H9 (cell line): ENCODE measurements at regions not wholly inside any gene's neighbourhood (a gene's known extent, or its start where the extent isn't known, plus 50 kb on each side); places are given as distances from the start of the nearest gene placed in this dataset.

Source experiments
- DNase-seq: peaks from one replicate; pipeline ENCODE4 v3.0.0-alpha.2; 2017
- H2AFZ ChIP-seq: one replicate; pipeline ENCODE4 v1.6.1; 2013; ENCODE audit warnings: mild to moderate bottlenecking, low read length, control low read depth, moderate library complexity
- H2AK5ac ChIP-seq: 2 replicates; pipeline ENCODE4 v1.6.1; 2013; ENCODE audit warnings: low read length, control low read depth, mixed read lengths; ENCODE audit not compliant: insufficient read length
- H2BK120ac ChIP-seq: one replicate; pipeline ENCODE4 v1.6.1; 2013; ENCODE audit warnings: low read depth, mild to moderate bottlenecking, low read length, control low read depth, inconsistent platforms; ENCODE audit not compliant: poor library complexity, severe bottlenecking
- H2BK12ac ChIP-seq: 2 replicates; pipeline ENCODE4 v1.6.1; 2013; ENCODE audit warnings: low read length, control low read depth, mixed read lengths, low read depth; ENCODE audit not compliant: insufficient read length
- H2BK15ac ChIP-seq: 2 replicates; pipeline ENCODE4 v1.6.1; 2013; ENCODE audit warnings: low read depth, low read length, control low read depth
- H2BK20ac ChIP-seq: one replicate; pipeline ENCODE4 v1.6.1; 2013; ENCODE audit warnings: low read depth, mild to moderate bottlenecking, low read length, control low read depth, inconsistent platforms; ENCODE audit not compliant: poor library complexity, severe bottlenecking
- H2BK5ac ChIP-seq: 2 replicates; pipeline ENCODE4 v1.6.1; 2013; ENCODE audit warnings: low read length, control low read depth, mixed read lengths; ENCODE audit not compliant: insufficient read length
- H3K14ac ChIP-seq: 2 replicates; pipeline ENCODE4 v1.6.1; 2013; ENCODE audit warnings: low read length, control low read depth; ENCODE audit not compliant: insufficient read depth
- H3K18ac ChIP-seq: 2 replicates; pipeline ENCODE4 v1.6.1; 2013; ENCODE audit warnings: low read depth, mild to moderate bottlenecking, mixed read lengths, low read length, control low read depth; ENCODE audit not compliant: insufficient read length
- H3K23ac ChIP-seq: 2 replicates; pipeline ENCODE4 v1.6.1; 2013; ENCODE audit warnings: low read length, control low read depth, mixed read lengths, low read depth; ENCODE audit not compliant: insufficient read length
- H3K23me2 ChIP-seq: 2 replicates; pipeline ENCODE4 v1.6.1; 2013; ENCODE audit warnings: low read depth, mild to moderate bottlenecking, mixed read lengths, low read length, control low read depth; ENCODE audit not compliant: insufficient read length, poor library complexity, severe bottlenecking
- H3K27ac ChIP-seq: 2 replicates; pipeline ENCODE4 v1.5.1; 2013; ENCODE audit warnings: low read length, control low read depth, mixed read lengths, low read depth; ENCODE audit not compliant: insufficient read length
- H3K27me3 ChIP-seq: 2 replicates; pipeline ENCODE4 v1.6.1; 2013; ENCODE audit warnings: low read length, control low read depth, inconsistent platforms; ENCODE audit not compliant: insufficient read depth
- H3K4ac ChIP-seq: 2 replicates; pipeline ENCODE4 v1.6.1; 2013; ENCODE audit warnings: low read depth, mild to moderate bottlenecking, control low read depth, inconsistent platforms, low read length, moderate library complexity
- H3K4me1 ChIP-seq: 2 replicates; pipeline ENCODE4 v1.6.1; 2013; ENCODE audit warnings: low read length, control low read depth, inconsistent platforms; ENCODE audit not compliant: insufficient read depth
- H3K4me2 ChIP-seq: 2 replicates; pipeline ENCODE4 v1.6.1; 2013; ENCODE audit warnings: low read length, control low read depth, mixed read lengths; ENCODE audit not compliant: insufficient read length, insufficient read depth
- H3K56ac ChIP-seq: 2 replicates; pipeline ENCODE4 v1.6.1; 2013; ENCODE audit warnings: low read depth, mild to moderate bottlenecking, mixed read lengths, low read length, control low read depth; ENCODE audit not compliant: insufficient read length
- H3K79me1 ChIP-seq: 2 replicates; pipeline ENCODE4 v1.6.1; 2013; ENCODE audit warnings: low read depth, mild to moderate bottlenecking, moderate library complexity, low read length, control low read depth, inconsistent platforms; ENCODE audit not compliant: insufficient read depth, poor library complexity, severe bottlenecking
- H3K79me2 ChIP-seq: 2 replicates; pipeline ENCODE4 v1.6.1; 2013; ENCODE audit warnings: low read length, control low read depth, inconsistent platforms; ENCODE audit not compliant: insufficient read depth
- H3K9ac ChIP-seq: 2 replicates; pipeline ENCODE4 v1.6.1; 2013; ENCODE audit warnings: low read length, control low read depth, mixed read lengths; ENCODE audit not compliant: insufficient read length; ENCODE audit errors: extremely low read depth
- H3K9me3 ChIP-seq: one replicate; pipeline ENCODE4 v1.6.1; 2013; ENCODE audit warnings: low read depth, low read length, inconsistent platforms; ENCODE audit not compliant: control insufficient read depth
- H3T11ph ChIP-seq: one replicate; pipeline ENCODE4 v1.6.1; 2013; ENCODE audit warnings: mild to moderate bottlenecking, low read length, control low read depth, inconsistent platforms
- H4K20me1 ChIP-seq: one replicate; pipeline ENCODE4 v1.6.1; 2013; ENCODE audit not compliant: control insufficient read depth, insufficient read length, insufficient read depth
- H4K5ac ChIP-seq: 2 replicates; pipeline ENCODE4 v1.6.1; 2013; ENCODE audit warnings: low read depth, mild to moderate bottlenecking, mixed read lengths, low read length, control low read depth; ENCODE audit not compliant: insufficient read length
- H4K8ac ChIP-seq: replicated peaks from 2 replicates; pipeline ENCODE4 v1.6.1; 2013; ENCODE audit warnings: low read length, control low read depth, mixed read lengths, low read depth; ENCODE audit not compliant: insufficient read length
- H4K91ac ChIP-seq: 2 replicates; pipeline ENCODE4 v1.6.1; 2013; ENCODE audit warnings: low read depth, mild to moderate bottlenecking, moderate library complexity, mixed read lengths, low read length, control low read depth; ENCODE audit not compliant: insufficient read length
- H3K27ac Mint-ChIP-seq, 3 experiments: 2 replicates in 2 of 3; 3 replicates in 1 of 3; pipeline ENCODE4 v1.8.0; 2020 to 2021; ENCODE audit warnings: mixed read lengths in 3 of 3, mild to moderate bottlenecking in 1 of 3, moderate library complexity in 1 of 3
- H3K27me3 Mint-ChIP-seq: 2 replicates; pipeline ENCODE4 v1.8.0; 2021; ENCODE audit warnings: low read depth, mild to moderate bottlenecking, moderate library complexity, mixed read lengths
- H3K36me3 Mint-ChIP-seq, 3 experiments: 2 replicates in 2 of 3; 3 replicates in 1 of 3; pipeline ENCODE4 v1.8.0; 2020 to 2021; ENCODE audit warnings: low read depth in 3 of 3, mixed read lengths in 3 of 3; ENCODE audit not compliant: insufficient read depth in 1 of 3
- H3K4me1 Mint-ChIP-seq, 2 experiments: 2 replicates each; pipeline ENCODE4 v1.8.0; 2020; ENCODE audit warnings: mixed read lengths in 2 of 2
- H3K4me3 Mint-ChIP-seq, 2 experiments: 2 replicates in 1 of 2; 3 replicates in 1 of 2; pipeline ENCODE4 v1.8.0; 2020 to 2021; ENCODE audit warnings: mild to moderate bottlenecking in 2 of 2, mixed read lengths in 2 of 2, moderate library complexity in 1 of 2
- H3K9me3 Mint-ChIP-seq, 2 experiments: 2 replicates in 1 of 2; 3 replicates in 1 of 2; pipeline ENCODE4 v1.8.0; 2020; ENCODE audit warnings: mild to moderate bottlenecking in 2 of 2, mixed read lengths in 2 of 2, moderate library complexity in 1 of 2
- CTCF ChIP-seq: fragments of 200-600 bp; sonication (generic); conservative IDR thresholded peaks from 3 replicates; pipeline ENCODE4 v1.8.0; 2021; ENCODE audit warnings: antibody characterized with exemption, mild to moderate bottlenecking
- WGBS: extraction: QIAGEN DNeasy Blood & Tissue Kit; methylation state at CpG from one replicate; pipeline ENCODE4 v1.1.7; 2013; ENCODE audit warnings: missing lambda C conversion rate, low lambda C conversion rate, mixed read lengths; ENCODE audit not compliant: insufficient read length; ENCODE audit errors: extremely low coverage; 5-methylcytosine and 5-hydroxymethylcytosine counted together

- H3K4me2 ChIP-seq = no peak overlapping the region
- no peaks in the 10 kb centered on the region for H3K4me1 ChIP-seq
- H4K8ac ChIP-seq = no peak overlapping the region
- H4K5ac ChIP-seq = no peak overlapping the region
- H2AFZ ChIP-seq = no peak overlapping the region
- H2BK5ac ChIP-seq = no peak overlapping the region
- no peaks in the 10 kb centered on the region for H3K23me2 ChIP-seq
- no peaks in the 10 kb centered on the region for H3K79me2 ChIP-seq
- no peak overlapping the region for H3K27ac ChIP-seq
- no peaks in the 10 kb centered on the region for H3K4me1 Mint-ChIP-seq
- H3K4me3 Mint-ChIP-seq = no peak overlapping the region
- H2BK20ac ChIP-seq = no peak overlapping the region
- H3K27me3 ChIP-seq = no peaks in the 10 kb centered on the region
- H3K27me3 Mint-ChIP-seq = peaks cover 6% of the 10 kb centered on the region
- DNase-seq = no peak
- H3K27ac Mint-ChIP-seq = no peak overlapping the region
- H4K20me1 ChIP-seq = no peaks in the 10 kb centered on the region
- no peak overlapping the region for H3T11ph ChIP-seq
- no peak overlapping the region for H4K91ac ChIP-seq
- no peak overlapping the region for H3K23ac ChIP-seq
- no peak for TF ChIP-seq CTCF
- H2AK5ac ChIP-seq = no peak overlapping the region
- H2BK15ac ChIP-seq = no peak overlapping the region
- peaks cover 16% of the 10 kb centered on the region for H3K9me3 ChIP-seq
- H3K4ac ChIP-seq = no peak overlapping the region
- H2BK12ac ChIP-seq = no peak overlapping the region
- H3K9ac ChIP-seq = no peak overlapping the region
- peaks cover 62 to 73% of the 10 kb centered on the region in 2 experiments for H3K9me3 Mint-ChIP-seq
- peaks cover 16 to 55% (median 23%) of the 10 kb centered on the region in 3 experiments for H3K36me3 Mint-ChIP-seq
- H3K18ac ChIP-seq = no peak overlapping the region
- no peak overlapping the region for H2BK120ac ChIP-seq
- no CpG with 5 or more reads among the region's 3 CpGs for WGBS
- H3K14ac ChIP-seq = no peak overlapping the region
- no peak overlapping the region for H3K56ac ChIP-seq
- H3K79me1 ChIP-seq = no peaks in the 10 kb centered on the region
Observed at GRCh38 chr22:34001701-34002466, 81.6 kb upstream of the LARGE1 start.
